Activated B cell treated with CpG ODN at 0.5 μM for 24 hours (primary cell): ENCODE measurements at regions not wholly inside any gene's neighbourhood (a gene's known extent, or its start where the extent isn't known, plus 50 kb on each side); places are given as distances from the start of the nearest gene placed in this dataset.
"Not testable (repeated sequence)": the region's sequence is repeated elsewhere in the genome, so short reads cannot be mapped to it uniquely, and the experiment has no call there.

Experiments
- ATAC-seq: fragments of 200-7000 bp; cut with Tn5 transposase; one replicate; pipeline ENCODE4 v1.10.0; 2021; ENCODE audit warnings: low read depth, mild to moderate bottlenecking, moderate library complexity
- CTCF ChIA-PET: fragments of 350-600 bp; sonication (Branson Sonifier 250); formaldehyde crosslinking; loops from one replicate; lab custom pipeline; 2021; ENCODE audit warnings: antibody characterized with exemption; lab: Charles Lee
- POLR2A ChIA-PET: fragments of 350-600 bp; sonication (Branson Sonifier 250); formaldehyde crosslinking; loops from one replicate; lab custom pipeline; 2021; ENCODE audit warnings: antibody characterized with exemption; lab: Charles Lee
- DNase-seq: peaks from one replicate; pipeline ENCODE4 v3.0.0; 2022
- H3K27ac Mint-ChIP-seq: one replicate; pipeline ENCODE4 v1.8.0; 2020; ENCODE audit warnings: mixed read lengths
- H3K27me3 Mint-ChIP-seq: one replicate; pipeline ENCODE4 v1.8.0; 2021; ENCODE audit warnings: mixed read lengths
- H3K36me3 Mint-ChIP-seq: one replicate; pipeline ENCODE4 v1.8.0; 2021; ENCODE audit warnings: low read depth, mixed read lengths
- H3K4me1 Mint-ChIP-seq: one replicate; pipeline ENCODE4 v1.8.0; 2021; ENCODE audit warnings: mixed read lengths
- H3K4me3 Mint-ChIP-seq: one replicate; pipeline ENCODE4 v1.8.0; 2020; ENCODE audit warnings: mild to moderate bottlenecking, mixed read lengths
- H3K9me3 Mint-ChIP-seq: one replicate; pipeline ENCODE4 v1.8.0; 2020; ENCODE audit warnings: mixed read lengths
- intact Hi-C: fragments of 100-400 bp; cut with micrococcal nuclease; formaldehyde crosslinking; loops from one replicate; pipeline ENCODE4 v1.15.1; 2024
- TF ChIP-seq, protein P1 (sequence below): fragments of 200-600 bp; IDR thresholded peaks from one replicate; pipeline ENCODE4 v1.8.0; 2022; ENCODE audit warnings: antibody characterized with exemption, mild to moderate bottlenecking

GRCh38 chr9:42239445-42240260 lies 56.2 kb downstream of the SPATA31A6 start:
- CTCF ChIA-PET, ATAC-seq, intact Hi-C loops, H3K4me1 Mint-ChIP-seq, H3K27ac Mint-ChIP-seq, H3K9me3 Mint-ChIP-seq, DNase-seq, H3K36me3 Mint-ChIP-seq, H3K27me3 Mint-ChIP-seq, H3K4me3 Mint-ChIP-seq, POLR2A ChIA-PET: not testable (repeated sequence)

DNA sequence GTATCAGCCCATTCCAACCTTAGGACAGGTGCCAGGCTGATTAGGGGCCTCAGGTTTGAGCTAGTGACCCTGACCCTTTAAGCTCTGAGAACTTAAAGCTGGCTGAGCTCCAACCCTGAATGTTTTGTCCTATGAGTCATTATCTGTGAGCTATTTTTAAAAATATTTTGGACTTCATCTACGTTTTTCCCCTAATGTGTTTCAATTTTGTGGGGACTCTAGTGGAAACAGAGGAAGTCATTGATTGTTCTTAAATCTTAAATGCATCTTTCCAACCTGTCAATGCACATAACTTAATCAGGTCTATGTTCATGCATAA lies 56.8 kb downstream of the SPATA31A6 start:
- H3K4me1 Mint-ChIP-seq, intact Hi-C loops, H3K27me3 Mint-ChIP-seq, H3K4me3 Mint-ChIP-seq, H3K36me3 Mint-ChIP-seq, CTCF ChIA-PET, DNase-seq, ATAC-seq, POLR2A ChIA-PET, H3K27ac Mint-ChIP-seq, H3K9me3 Mint-ChIP-seq: not testable (repeated sequence)

DNA sequence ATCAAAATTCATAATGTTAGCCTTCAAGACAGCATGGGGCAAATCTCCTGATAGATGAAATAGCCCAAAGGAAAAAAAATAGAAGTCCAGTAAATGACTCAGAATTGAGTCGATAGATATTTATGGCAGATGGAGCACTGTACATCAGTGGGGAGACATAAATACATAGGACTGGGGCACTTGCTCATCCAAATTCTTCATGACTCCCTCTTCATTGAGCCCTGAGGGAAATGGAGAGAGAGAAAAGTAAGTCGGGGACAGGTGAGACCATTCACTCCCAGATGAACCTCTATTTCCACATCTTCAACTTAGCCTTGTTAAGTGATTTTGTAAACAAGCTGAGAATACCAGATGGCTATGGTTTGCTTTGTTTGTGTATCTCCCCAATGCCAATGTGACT lies 59.8 kb downstream of the SPATA31A6 start:
- H3K4me3 Mint-ChIP-seq, H3K36me3 Mint-ChIP-seq, H3K9me3 Mint-ChIP-seq, POLR2A ChIA-PET, CTCF ChIA-PET, intact Hi-C loops, ATAC-seq, DNase-seq, H3K27me3 Mint-ChIP-seq, H3K27ac Mint-ChIP-seq, H3K4me1 Mint-ChIP-seq: not testable (repeated sequence)

GRCh38 chr9:42243822-42244221 lies 60.4 kb downstream of the SPATA31A6 start:
- H3K27ac Mint-ChIP-seq, H3K36me3 Mint-ChIP-seq, H3K4me1 Mint-ChIP-seq, CTCF ChIA-PET, ATAC-seq, DNase-seq, POLR2A ChIA-PET, intact Hi-C loops, H3K27me3 Mint-ChIP-seq, H3K4me3 Mint-ChIP-seq, H3K9me3 Mint-ChIP-seq: not testable (repeated sequence)

- H3K4me3 Mint-ChIP-seq, ATAC-seq, CTCF ChIA-PET, H3K27me3 Mint-ChIP-seq, H3K27ac Mint-ChIP-seq, DNase-seq, intact Hi-C loops, H3K36me3 Mint-ChIP-seq, POLR2A ChIA-PET, H3K4me1 Mint-ChIP-seq: not testable (repeated sequence)
- peaks cover 11% of the 10 kb centered on the region for H3K9me3 Mint-ChIP-seq
These were observed 85.3 kb downstream of the SPATA31A6 start for GRCh38 chr9:42268729-42269128.

DNA sequence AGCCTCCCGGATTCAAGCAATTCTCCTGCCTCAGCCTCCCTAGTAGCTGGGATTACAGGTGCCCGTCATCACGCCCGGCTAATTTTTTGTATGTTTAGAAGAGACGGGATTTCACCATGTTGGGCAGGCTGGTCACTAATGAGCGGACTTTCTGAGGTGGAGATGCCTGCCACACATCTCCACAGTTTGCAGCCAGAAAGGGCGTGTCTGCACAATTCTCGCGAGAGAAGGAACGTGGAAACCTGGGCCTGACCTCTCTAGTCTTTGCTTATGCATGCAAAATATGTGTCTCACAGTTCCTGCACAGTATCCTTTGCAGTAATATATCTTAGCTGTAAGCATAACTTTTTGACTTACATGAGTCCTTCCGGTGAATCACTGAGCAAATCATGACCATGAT lies 85.7 kb downstream of the SPATA31A6 start:
- intact Hi-C loops, ATAC-seq, H3K4me1 Mint-ChIP-seq, H3K27ac Mint-ChIP-seq, CTCF ChIA-PET, DNase-seq, H3K4me3 Mint-ChIP-seq, H3K9me3 Mint-ChIP-seq, H3K36me3 Mint-ChIP-seq, POLR2A ChIA-PET, H3K27me3 Mint-ChIP-seq: not testable (repeated sequence)

GRCh38 chr9:42273191-42273590 lies 89.7 kb downstream of the SPATA31A6 start:
- CTCF ChIA-PET, H3K36me3 Mint-ChIP-seq, H3K27ac Mint-ChIP-seq, H3K4me3 Mint-ChIP-seq, DNase-seq, POLR2A ChIA-PET, H3K4me1 Mint-ChIP-seq, ATAC-seq, H3K27me3 Mint-ChIP-seq, H3K9me3 Mint-ChIP-seq, intact Hi-C loops: not testable (repeated sequence)

DNA sequence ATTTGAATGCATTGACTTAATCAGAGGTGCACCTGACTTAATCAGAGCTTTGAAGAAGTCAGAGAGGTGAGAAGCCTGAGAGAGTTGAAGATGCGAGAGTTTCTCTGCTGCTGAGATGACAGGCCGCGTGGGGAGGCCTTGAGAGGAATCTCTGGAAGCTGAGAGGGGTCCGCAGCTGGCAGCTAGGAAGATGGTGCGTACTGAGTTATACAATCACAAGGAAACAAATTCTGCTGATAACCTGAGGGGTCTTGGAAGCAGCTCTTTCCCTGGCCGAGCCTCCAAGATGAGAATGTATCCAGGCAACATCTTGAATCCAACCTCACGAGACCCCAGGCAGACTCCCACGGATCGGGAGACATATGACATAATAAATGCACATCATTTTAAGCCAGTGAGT lies 91.7 kb downstream of the SPATA31A6 start:
- Mint-ChIP-seq H3K27ac (no peak overlapping the region), H3K4me3 (no peak overlapping the region), H3K27me3 (no peaks in the 10 kb centered on the region), H3K36me3 (no peaks in the 10 kb centered on the region), H3K4me1 (no peaks in the 10 kb centered on the region), H3K9me3 (no peaks in the 10 kb centered on the region)
- ChIA-PET CTCF (no interaction called here), POLR2A (no interaction called here)
- no peak for ATAC-seq
- intact Hi-C loops, result no loop called here
- TF ChIP-seq, protein P1, sequence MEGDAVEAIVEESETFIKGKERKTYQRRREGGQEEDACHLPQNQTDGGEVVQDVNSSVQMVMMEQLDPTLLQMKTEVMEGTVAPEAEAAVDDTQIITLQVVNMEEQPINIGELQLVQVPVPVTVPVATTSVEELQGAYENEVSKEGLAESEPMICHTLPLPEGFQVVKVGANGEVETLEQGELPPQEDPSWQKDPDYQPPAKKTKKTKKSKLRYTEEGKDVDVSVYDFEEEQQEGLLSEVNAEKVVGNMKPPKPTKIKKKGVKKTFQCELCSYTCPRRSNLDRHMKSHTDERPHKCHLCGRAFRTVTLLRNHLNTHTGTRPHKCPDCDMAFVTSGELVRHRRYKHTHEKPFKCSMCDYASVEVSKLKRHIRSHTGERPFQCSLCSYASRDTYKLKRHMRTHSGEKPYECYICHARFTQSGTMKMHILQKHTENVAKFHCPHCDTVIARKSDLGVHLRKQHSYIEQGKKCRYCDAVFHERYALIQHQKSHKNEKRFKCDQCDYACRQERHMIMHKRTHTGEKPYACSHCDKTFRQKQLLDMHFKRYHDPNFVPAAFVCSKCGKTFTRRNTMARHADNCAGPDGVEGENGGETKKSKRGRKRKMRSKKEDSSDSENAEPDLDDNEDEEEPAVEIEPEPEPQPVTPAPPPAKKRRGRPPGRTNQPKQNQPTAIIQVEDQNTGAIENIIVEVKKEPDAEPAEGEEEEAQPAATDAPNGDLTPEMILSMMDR, result no peak
- DNase-seq, result no peak

GRCh38 chr9:42282531-42283178 lies 99.2 kb downstream of the SPATA31A6 start:
- DNase-seq, POLR2A ChIA-PET, CTCF ChIA-PET, ATAC-seq, H3K4me3 Mint-ChIP-seq, H3K4me1 Mint-ChIP-seq, H3K27ac Mint-ChIP-seq, intact Hi-C loops, H3K9me3 Mint-ChIP-seq, H3K36me3 Mint-ChIP-seq, H3K27me3 Mint-ChIP-seq: not testable (repeated sequence)

GRCh38 chr9:42283179-42283543 lies 99.7 kb downstream of the SPATA31A6 start:
- ATAC-seq, H3K4me1 Mint-ChIP-seq, POLR2A ChIA-PET, H3K27ac Mint-ChIP-seq, H3K36me3 Mint-ChIP-seq, H3K4me3 Mint-ChIP-seq, DNase-seq, H3K9me3 Mint-ChIP-seq, H3K27me3 Mint-ChIP-seq, intact Hi-C loops, CTCF ChIA-PET: not testable (repeated sequence)

DNA sequence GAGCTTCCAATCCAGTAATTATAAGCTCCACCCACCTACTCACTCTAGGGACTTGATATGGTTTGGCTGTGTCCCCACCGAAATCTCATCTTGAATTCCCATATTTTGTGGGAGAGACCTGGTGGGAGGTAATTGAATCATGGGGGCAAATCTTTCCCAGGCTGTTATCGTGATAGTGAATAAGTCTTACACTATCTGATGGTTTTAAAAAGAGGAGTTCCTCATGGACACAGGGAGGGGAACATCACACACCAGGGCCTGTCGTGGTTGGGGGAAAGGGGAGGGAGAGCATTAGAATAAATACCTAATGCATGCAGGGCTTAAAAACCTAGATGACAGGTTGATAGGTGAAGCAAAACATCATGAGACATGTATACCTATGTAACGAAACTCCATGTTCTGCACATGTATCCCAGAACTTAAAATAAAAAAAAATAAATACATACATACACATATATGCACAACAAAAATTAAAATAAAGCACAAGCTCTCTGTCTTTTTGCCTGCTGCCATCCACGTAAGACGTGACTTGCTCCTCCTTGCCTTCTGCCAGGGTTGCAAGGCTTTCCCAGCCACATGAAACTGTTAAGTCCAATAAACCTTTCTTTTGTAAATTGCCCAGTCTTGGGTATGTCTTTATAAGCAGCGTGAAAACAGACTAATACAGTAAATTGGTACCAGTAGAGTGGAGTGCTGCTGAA lies 102.8 kb downstream of the SPATA31A6 start:
- H3K4me1 Mint-ChIP-seq, H3K27ac Mint-ChIP-seq, H3K27me3 Mint-ChIP-seq, DNase-seq, intact Hi-C loops, CTCF ChIA-PET, ATAC-seq, POLR2A ChIA-PET, H3K36me3 Mint-ChIP-seq, H3K4me3 Mint-ChIP-seq, H3K9me3 Mint-ChIP-seq: not testable (repeated sequence)
